ENCODE measurements at regions not wholly inside any gene's neighbourhood (a gene's known extent, or its start where the extent isn't known, plus 50 kb on each side); places are given as distances from the start of the nearest gene placed in this dataset.

DNA sequence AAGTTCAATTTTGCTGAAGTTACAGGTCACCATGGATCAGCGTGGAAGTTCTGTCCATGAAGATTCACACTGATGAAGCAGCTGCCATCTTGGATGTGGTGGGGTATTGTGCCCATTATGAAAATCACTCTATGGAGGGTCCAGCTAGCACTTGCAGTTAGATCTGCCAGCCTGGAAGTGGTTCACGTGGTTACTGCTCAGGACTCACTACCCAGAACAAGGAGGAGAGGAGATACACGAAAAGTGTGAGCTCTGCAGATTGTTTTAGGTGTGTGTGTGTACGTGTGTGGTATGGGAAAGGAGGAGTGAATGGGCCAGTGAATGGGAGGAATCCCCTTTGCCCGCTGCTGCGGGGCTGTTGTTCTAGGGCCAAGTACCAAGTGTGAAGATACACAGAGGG is 333.4 kb downstream of the MAF start:
- no peak overlapping the region for H3K4me3 ChIP-seq (replicated peaks; ENCODE audit: low read depth, low read length)
- TF ChIP-seq, protein P1, sequence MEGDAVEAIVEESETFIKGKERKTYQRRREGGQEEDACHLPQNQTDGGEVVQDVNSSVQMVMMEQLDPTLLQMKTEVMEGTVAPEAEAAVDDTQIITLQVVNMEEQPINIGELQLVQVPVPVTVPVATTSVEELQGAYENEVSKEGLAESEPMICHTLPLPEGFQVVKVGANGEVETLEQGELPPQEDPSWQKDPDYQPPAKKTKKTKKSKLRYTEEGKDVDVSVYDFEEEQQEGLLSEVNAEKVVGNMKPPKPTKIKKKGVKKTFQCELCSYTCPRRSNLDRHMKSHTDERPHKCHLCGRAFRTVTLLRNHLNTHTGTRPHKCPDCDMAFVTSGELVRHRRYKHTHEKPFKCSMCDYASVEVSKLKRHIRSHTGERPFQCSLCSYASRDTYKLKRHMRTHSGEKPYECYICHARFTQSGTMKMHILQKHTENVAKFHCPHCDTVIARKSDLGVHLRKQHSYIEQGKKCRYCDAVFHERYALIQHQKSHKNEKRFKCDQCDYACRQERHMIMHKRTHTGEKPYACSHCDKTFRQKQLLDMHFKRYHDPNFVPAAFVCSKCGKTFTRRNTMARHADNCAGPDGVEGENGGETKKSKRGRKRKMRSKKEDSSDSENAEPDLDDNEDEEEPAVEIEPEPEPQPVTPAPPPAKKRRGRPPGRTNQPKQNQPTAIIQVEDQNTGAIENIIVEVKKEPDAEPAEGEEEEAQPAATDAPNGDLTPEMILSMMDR (IDR thresholded peaks at IDR 0.05; ENCODE audit: insufficient read depth, low read length, poor library complexity, severe bottlenecking) = no peak
- DNase-seq (ENCODE audit: extremely low read depth, insufficient read length) = no peak
- H3K27me3 ChIP-seq (replicated peaks; ENCODE audit: control insufficient read depth, insufficient read depth, low read length) = no peaks in the 10 kb centered on the region
- H3K36me3 ChIP-seq (ENCODE audit: control insufficient read depth, insufficient read depth, low read length) = no peaks in the 10 kb centered on the region

DNA sequence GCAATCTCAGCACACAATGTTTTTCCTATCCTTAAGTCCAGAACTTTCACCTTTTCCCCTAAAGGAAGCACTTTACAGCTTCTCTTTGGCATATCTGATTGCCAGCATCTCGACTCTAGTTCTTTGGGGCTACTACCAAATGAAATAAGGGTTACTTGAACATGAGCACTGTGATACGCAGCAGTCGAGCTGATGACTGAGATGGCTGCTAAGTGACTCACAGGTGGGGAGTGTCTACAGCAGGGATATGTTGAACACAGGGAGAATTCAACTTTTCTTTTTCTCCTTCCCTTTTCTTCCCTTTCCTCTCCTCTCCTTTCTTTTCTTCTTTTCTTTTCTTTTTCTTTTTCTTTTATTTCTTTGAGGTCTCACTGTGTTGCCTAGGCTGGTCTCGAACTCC is 334.8 kb downstream of the MAF start:
- Histone ChIP-seq H3K4me3 (replicated peaks; ENCODE audit: low read depth, low read length) (no peak overlapping the region), H3K27me3 (replicated peaks; ENCODE audit: control insufficient read depth, insufficient read depth, low read length) (no peaks in the 10 kb centered on the region), H3K36me3 (ENCODE audit: control insufficient read depth, insufficient read depth, low read length) (no peaks in the 10 kb centered on the region)
- no peak for DNase-seq (ENCODE audit: extremely low read depth, insufficient read length)
- TF ChIP-seq, protein P1 (IDR thresholded peaks at IDR 0.05; ENCODE audit: insufficient read depth, low read length, poor library complexity, severe bottlenecking) = no peak

DNA sequence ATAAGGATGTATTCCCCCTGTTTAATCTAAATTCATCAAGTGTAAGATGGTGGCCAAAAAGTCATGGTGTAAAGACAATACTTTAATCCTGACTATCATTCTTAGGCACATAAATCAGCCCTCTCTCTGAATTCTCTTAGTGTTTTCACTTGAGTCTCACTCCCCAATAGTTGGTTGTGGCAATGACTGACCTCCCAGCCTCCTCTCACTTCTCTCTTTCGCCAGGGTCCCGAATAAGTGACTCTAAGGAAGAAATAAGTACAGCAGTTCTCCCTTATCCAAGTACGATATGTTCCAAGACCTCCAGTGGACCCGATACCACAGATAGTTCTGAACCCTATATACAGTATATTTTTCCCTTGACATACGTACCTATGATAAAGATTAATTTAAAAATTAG is 335.3 kb downstream of the MAF start:
- Histone ChIP-seq H3K4me3 (replicated peaks; ENCODE audit: low read depth, low read length) (no peak overlapping the region), H3K27me3 (replicated peaks; ENCODE audit: control insufficient read depth, insufficient read depth, low read length) (no peaks in the 10 kb centered on the region), H3K36me3 (ENCODE audit: control insufficient read depth, insufficient read depth, low read length) (no peaks in the 10 kb centered on the region)
- TF ChIP-seq, protein P1 (IDR thresholded peaks at IDR 0.05; ENCODE audit: insufficient read depth, low read length, poor library complexity, severe bottlenecking) = no peak
- DNase-seq (ENCODE audit: extremely low read depth, insufficient read length) = no peak

DNA sequence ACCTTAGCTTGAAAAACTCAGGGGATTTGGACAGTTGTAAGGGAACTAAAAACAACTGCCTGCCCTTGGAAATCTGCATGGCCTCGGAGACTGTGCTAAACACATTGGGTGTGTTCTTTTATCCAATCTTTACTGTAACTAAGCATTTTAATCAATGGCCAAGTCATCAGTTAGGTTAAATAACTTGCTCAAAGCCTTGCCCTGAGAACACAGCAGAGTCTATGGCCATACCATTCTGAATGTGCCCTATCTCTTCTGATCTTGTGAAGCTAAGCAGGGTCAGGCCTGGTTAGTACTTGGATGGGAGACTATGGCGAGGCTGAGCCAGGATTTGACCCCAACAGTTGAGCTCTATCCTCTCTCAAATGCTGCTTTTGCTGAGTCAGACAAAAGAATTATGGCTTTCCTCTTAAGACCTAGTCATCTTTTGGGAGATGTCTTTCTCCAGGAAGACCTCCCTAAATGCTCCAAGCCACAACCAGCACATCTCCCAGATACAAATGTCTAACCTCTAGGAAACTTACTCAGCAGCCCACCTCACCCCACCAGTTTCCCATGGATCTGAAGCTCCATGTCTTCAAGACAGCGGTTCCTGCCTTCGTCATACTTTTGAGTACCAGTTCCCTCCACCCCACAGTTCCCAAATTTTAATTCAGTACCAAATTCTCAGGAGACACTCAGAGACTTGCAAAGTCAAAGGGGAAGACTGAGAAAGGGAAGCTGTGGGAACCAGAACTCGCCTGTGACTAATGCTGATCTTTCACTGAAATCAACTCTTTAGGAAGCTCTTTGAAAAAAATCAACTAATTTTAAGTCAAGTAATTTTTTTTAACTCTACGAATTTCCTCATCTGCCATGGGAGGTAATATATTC is 336.1 kb downstream of the MAF start:
- Histone ChIP-seq H3K27me3 (replicated peaks; ENCODE audit: control insufficient read depth, insufficient read depth, low read length) (no peaks in the 10 kb centered on the region), H3K4me3 (replicated peaks; ENCODE audit: low read depth, low read length) (no peak overlapping the region), H3K36me3 (ENCODE audit: control insufficient read depth, insufficient read depth, low read length) (no peaks in the 10 kb centered on the region)
- TF ChIP-seq, protein P1 (IDR thresholded peaks at IDR 0.05; ENCODE audit: insufficient read depth, low read length, poor library complexity, severe bottlenecking) = no peak
- DNase-seq (ENCODE audit: extremely low read depth, insufficient read length) = no peak

DNA sequence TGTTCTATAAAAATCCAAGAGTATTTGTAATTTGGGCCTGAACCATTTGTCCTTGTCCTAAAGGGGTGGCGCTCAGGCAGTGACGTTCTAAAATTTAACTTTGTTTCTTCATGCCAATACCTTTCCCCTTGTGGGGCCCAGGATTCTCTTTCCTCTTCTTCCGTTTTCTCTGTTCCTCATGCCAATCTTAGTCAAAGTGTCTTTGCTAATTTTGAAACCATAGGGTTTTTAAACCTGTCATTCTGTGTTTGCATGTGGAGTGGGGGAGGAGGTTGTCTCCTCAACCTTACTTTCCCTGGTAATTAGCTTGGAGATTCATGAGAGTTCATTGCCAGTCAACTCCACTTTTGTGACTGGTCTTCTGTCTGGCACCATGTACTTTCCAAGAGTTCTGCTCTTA is 337.1 kb downstream of the MAF start:
- Histone ChIP-seq H3K36me3 (ENCODE audit: control insufficient read depth, insufficient read depth, low read length) (no peaks in the 10 kb centered on the region), H3K27me3 (replicated peaks; ENCODE audit: control insufficient read depth, insufficient read depth, low read length) (no peaks in the 10 kb centered on the region), H3K4me3 (replicated peaks; ENCODE audit: low read depth, low read length) (no peak overlapping the region)
- TF ChIP-seq, protein P1 (IDR thresholded peaks at IDR 0.05; ENCODE audit: insufficient read depth, low read length, poor library complexity, severe bottlenecking) = no peak
- no peak for DNase-seq (ENCODE audit: extremely low read depth, insufficient read length)
